ENCODE measurements at regions not wholly inside any gene's neighbourhood (a gene's known extent, or its start where the extent isn't known, plus 50 kb on each side); places are given as distances from the start of the nearest gene placed in this dataset.

DNA sequence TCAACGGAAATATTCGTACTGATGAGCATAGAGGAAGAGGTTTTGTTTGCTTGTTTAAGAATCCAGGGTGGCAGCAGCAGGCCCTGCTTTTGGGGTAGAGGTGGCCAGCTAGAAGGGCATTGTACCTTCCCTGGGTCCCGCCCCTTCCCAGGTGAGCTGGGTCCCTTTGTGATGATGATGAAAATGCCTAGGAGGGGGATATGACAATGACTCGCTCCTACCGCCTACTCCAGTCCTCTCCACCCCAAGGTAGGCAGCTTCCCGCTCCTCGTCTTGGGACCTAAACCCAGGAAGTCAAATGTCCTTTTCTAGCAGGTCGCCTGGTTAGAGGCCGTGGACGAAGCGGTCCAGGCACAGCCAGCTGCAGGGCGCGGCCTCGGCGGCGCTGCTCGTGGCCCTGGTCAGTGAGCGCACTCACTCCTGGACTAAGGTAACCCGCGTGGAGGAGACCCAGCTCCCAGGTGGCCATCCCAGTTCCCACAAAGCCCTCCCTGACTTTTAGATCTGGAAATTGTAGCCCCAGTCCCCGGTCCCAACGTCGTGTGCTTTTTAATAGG, 141.4 kb downstream of the LSMEM1 start:
- TF ChIP-seq, protein P1, sequence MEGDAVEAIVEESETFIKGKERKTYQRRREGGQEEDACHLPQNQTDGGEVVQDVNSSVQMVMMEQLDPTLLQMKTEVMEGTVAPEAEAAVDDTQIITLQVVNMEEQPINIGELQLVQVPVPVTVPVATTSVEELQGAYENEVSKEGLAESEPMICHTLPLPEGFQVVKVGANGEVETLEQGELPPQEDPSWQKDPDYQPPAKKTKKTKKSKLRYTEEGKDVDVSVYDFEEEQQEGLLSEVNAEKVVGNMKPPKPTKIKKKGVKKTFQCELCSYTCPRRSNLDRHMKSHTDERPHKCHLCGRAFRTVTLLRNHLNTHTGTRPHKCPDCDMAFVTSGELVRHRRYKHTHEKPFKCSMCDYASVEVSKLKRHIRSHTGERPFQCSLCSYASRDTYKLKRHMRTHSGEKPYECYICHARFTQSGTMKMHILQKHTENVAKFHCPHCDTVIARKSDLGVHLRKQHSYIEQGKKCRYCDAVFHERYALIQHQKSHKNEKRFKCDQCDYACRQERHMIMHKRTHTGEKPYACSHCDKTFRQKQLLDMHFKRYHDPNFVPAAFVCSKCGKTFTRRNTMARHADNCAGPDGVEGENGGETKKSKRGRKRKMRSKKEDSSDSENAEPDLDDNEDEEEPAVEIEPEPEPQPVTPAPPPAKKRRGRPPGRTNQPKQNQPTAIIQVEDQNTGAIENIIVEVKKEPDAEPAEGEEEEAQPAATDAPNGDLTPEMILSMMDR (IDR thresholded peaks at IDR 0.05) = no peak
- TF ChIP-seq POLR2A (IDR thresholded peaks at IDR 0.05) = no peak

Data from right lobe of liver (tissue), 4 donors.